ENCODE measurements at regions not wholly inside any gene's neighbourhood (a gene's known extent, or its start where the extent isn't known, plus 50 kb on each side); places are given as distances from the start of the nearest gene placed in this dataset.

DNA sequence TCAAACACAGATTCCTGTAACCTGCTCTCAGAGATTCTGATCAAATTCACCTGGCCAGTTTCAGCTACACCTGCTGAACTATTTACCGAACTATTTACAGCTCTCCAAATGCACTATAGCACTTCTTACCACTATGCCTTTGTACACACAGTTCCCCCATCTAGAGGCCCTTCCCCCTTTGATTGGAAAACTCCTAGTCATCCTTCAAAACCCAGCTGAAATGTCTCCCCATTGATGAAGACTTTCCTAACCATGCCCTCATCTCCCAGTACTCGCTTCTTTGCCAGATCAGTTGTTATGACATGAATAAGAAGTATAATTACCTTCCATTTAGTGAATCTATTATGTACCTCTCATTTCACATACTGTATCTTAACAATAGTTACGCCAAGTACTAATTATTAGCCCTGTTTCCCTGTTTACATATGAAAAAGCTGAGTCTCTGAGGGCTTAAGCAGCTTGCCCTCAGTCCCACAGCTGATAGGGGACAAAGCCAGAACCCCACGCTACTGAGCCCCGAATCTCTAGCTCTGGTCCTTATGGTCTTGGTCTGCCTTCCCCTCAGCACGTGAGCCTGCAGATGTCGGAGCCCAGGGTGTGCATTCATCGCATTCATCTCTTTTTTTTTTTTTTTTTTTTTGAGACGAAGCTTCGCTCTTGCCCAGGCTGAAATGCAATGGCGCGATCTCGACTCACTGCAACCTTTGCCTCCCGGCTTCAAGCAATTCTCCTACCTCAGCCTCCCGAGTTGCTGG is 64.7 kb upstream of the ASAP2 start:
- Histone ChIP-seq H3K4me3 (ENCODE audit: low read depth in 1 of 2, low read length in 1 of 2) (no peak overlapping the region), H3K27me3 (peaks cover 27% of the 10 kb centered on the region), H3K27ac (no peak overlapping the region), H3K36me3 (no peaks in the 10 kb centered on the region), H3K9me3 (no peaks in the 10 kb centered on the region), H3K4me1 (ENCODE audit: control insufficient read depth in 1 of 2, insufficient read depth in 1 of 2, low read depth in 1 of 2, low read length in 1 of 2) (peaks cover 7 to 12% of the 10 kb centered on the region in 2 experiments)
- TF ChIP-seq, protein P1, sequence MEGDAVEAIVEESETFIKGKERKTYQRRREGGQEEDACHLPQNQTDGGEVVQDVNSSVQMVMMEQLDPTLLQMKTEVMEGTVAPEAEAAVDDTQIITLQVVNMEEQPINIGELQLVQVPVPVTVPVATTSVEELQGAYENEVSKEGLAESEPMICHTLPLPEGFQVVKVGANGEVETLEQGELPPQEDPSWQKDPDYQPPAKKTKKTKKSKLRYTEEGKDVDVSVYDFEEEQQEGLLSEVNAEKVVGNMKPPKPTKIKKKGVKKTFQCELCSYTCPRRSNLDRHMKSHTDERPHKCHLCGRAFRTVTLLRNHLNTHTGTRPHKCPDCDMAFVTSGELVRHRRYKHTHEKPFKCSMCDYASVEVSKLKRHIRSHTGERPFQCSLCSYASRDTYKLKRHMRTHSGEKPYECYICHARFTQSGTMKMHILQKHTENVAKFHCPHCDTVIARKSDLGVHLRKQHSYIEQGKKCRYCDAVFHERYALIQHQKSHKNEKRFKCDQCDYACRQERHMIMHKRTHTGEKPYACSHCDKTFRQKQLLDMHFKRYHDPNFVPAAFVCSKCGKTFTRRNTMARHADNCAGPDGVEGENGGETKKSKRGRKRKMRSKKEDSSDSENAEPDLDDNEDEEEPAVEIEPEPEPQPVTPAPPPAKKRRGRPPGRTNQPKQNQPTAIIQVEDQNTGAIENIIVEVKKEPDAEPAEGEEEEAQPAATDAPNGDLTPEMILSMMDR (IDR thresholded peaks at IDR 0.05): no peak

DNA sequence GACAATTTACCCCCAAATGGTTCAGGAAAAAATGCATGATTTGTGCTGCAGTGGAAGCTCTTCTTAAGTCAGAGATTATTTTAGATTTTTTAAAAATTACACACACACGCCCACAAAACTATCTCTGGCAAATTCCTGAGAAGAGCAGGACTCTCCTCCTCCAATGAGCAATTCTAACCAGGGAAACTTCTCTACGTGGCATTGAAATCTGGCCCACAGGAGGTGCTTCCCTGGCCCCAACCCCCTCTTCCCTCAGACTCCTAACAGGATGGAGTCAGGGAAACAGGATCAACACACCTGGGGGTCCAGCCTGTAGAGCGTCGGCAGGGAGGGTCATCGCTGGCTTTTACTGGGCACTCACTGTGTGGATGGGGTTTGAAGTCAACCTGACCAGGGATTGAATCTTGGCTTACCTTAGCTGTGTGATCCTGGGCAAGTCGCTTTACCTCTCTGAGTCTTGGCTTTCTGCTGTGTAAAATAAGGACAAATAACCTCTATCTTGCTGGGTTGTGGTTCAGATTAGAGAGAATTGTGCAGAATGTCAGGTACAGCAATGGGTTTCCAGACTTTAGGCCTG is 65.4 kb upstream of the ASAP2 start:
- Histone ChIP-seq H3K27ac (no peak overlapping the region), H3K36me3 (no peaks in the 10 kb centered on the region), H3K4me1 (ENCODE audit: control insufficient read depth in 1 of 2, insufficient read depth in 1 of 2, low read depth in 1 of 2, low read length in 1 of 2) (peaks cover 7 to 12% of the 10 kb centered on the region in 2 experiments), H3K4me3 (ENCODE audit: low read depth in 1 of 2, low read length in 1 of 2) (no peak overlapping the region), H3K27me3 (peaks cover 27% of the 10 kb centered on the region), H3K9me3 (no peaks in the 10 kb centered on the region)
- TF ChIP-seq, protein P1 (IDR thresholded peaks at IDR 0.05): no peak

DNA sequence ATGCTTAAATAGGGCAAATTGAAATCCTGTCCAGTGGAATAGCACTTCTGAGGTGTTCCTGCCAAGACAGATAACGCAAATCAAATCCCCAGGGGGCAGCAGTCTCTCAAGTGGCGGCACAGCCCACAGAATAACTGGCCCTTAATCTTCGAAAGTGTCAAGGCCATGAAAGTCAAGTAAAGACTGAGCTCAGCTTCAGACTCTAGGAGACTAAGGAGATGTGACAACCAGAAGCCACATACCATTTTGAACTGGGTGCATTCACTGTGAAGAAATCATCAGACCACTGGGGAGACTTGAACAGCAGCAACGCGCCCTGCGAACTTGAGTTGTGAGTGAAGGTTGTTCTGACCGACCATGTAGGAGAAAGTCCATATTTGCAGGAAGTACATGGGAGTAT is 66.0 kb upstream of the ASAP2 start:
- TF ChIP-seq, protein P1 (IDR thresholded peaks at IDR 0.05): no peak
- Histone ChIP-seq H3K4me1 (ENCODE audit: control insufficient read depth in 1 of 2, insufficient read depth in 1 of 2, low read depth in 1 of 2, low read length in 1 of 2) (peaks cover 7 to 12% of the 10 kb centered on the region in 2 experiments), H3K27ac (no peak overlapping the region)

DNA sequence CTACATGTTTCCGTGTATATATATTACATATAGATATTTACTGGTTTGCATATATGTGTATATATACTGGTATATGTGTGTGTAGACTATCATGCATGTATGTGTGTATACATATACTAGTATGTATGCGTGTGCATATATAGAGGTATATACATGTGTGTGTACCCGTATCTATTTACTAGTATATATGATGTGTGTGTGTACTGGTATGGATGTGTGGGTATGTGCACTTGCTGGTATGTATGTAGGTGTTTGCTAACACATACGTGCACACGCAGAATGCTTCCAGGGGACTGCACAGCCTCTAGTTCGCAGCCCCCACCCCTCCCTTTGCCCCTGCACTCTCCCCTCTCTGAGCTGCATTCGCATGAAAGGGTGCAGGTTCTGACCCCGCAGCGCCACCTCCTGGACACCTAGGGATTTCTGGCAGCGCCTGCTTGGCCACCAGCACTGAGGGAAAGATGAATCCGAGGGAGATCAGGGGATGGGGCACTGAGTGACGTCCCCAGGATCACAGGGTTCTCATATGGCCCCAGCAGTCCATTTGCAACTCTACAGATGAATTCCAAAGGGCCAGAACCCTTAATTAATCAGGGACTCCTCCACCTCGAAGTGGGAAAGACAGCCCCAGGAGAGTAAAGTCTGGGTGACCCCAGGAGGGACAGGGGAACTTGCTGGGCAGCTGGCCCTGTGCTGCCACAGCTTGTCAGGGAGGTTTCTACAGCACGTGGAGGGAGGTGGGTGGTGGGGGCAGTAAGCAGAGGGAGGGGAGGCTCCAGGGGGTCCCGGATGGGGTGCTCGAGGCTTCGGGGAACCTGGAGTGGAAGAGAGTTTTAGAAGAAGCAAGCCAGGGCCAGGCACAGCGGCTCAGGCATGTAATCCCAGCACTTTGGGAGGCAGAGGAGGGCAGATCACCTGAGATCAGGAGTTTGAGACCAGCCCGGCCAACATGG is 66.8 kb upstream of the ASAP2 start:
- H3K4me1 ChIP-seq (ENCODE audit: control insufficient read depth in 1 of 2, insufficient read depth in 1 of 2, low read depth in 1 of 2, low read length in 1 of 2): peaks cover 7 to 12% of the 10 kb centered on the region in 2 experiments
- TF ChIP-seq, protein P1 (IDR thresholded peaks at IDR 0.05): peak; percentile 68
- H3K36me3 ChIP-seq: no peaks in the 10 kb centered on the region
- no peak overlapping the region for H3K27ac ChIP-seq
- H3K27me3 ChIP-seq: peaks cover 23% of the 10 kb centered on the region
- no peaks in the 10 kb centered on the region for H3K9me3 ChIP-seq
- H3K4me3 ChIP-seq (ENCODE audit: low read depth in 1 of 2, low read length in 1 of 2): no peak overlapping the region

More for the DNA sequence above, 66.0 kb upstream of the ASAP2 start:
- Histone ChIP-seq H3K27me3 (peaks cover 27% of the 10 kb centered on the region), H3K4me3 (ENCODE audit: low read depth in 1 of 2, low read length in 1 of 2) (no peak overlapping the region), H3K36me3 (no peaks in the 10 kb centered on the region), H3K9me3 (no peaks in the 10 kb centered on the region)

DNA sequence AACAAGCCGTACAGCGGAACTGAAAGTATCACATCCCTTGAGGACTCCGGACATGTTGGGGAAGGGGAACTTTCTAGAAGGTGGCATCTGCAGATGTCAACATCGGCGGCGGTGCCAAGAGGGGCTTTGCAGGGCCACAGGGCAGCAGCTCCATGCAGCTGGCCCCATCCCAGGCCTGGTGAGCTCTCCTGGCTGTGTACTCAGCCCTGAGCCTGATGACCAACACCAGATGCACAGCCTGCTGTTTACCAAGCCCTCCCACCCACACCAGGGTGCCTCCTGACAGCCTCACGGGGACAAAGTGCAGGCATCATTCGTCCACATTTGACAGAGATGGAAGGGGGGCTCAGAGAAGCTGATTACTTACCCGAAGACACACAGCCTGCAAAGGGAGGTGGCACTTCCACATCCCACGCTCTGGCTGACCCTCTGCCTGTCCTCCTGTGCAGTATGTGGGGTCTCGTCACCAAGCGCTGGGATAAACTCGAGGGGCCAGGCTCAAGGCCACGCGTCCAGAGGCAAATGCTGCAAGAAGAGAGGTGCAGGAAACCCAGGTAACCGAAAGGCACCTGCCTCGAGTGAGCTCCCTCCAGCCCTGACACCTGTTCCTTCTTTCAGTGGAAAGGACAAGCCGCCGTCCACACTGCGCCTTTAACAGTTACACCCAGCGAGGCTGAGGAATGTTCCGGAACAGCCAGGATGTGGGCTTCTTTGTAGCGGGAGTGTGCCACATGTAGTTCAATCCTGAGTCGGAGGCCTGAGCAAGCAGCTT is 69.0 kb upstream of the ASAP2 start:
- H3K27ac ChIP-seq: no peak overlapping the region
- peaks cover under 1 to 6% of the 10 kb centered on the region in 2 experiments for H3K4me1 ChIP-seq (ENCODE audit: control insufficient read depth in 1 of 2, insufficient read depth in 1 of 2, low read depth in 1 of 2, low read length in 1 of 2)
- H3K36me3 ChIP-seq: no peaks in the 10 kb centered on the region
- no peak overlapping the region for H3K4me3 ChIP-seq (ENCODE audit: low read depth in 1 of 2, low read length in 1 of 2)
- no peaks in the 10 kb centered on the region for H3K9me3 ChIP-seq
- peaks cover 4% of the 10 kb centered on the region for H3K27me3 ChIP-seq
- TF ChIP-seq, protein P1 (IDR thresholded peaks at IDR 0.05): no peak
